RPMI7951 (cell line): ENCODE measurements at regions not wholly inside any gene's neighbourhood (a gene's known extent, or its start where the extent isn't known, plus 50 kb on each side); places are given as distances from the start of the nearest gene placed in this dataset.
"Not testable (repeated sequence)": the region's sequence is repeated elsewhere in the genome, so short reads cannot be mapped to it uniquely, and the experiment has no call there.

Experiments used
- DNase-seq: peaks from one replicate; pipeline ENCODE4 v3.0.0-alpha.2; 2012; ENCODE audit warnings: low read depth

GRCh38 chr18:28791101-28791500 is 614.2 kb upstream of the CDH2 start:
- DNase-seq: no peak

GRCh38 chr18:28789502-28789901 is 612.6 kb upstream of the CDH2 start:
- DNase-seq: no peak

GRCh38 chr18:28786926-28787325 is 610.0 kb upstream of the CDH2 start:
- DNase-seq: no peak

GRCh38 chr18:28781616-28782362 is 604.9 kb upstream of the CDH2 start:
- DNase-seq: no peak

- DNase-seq: no peak
Measured at GRCh38 chr18:28778706-28779105, 601.8 kb upstream of the CDH2 start.

- no peak for DNase-seq
Measured at GRCh38 chr18:28777756-28778155, 600.8 kb upstream of the CDH2 start.

- DNase-seq: no peak
Measured at GRCh38 chr18:28771849-28772248, 594.9 kb upstream of the CDH2 start.

GRCh38 chr18:28768791-28769768 is 592.1 kb upstream of the CDH2 start:
- DNase-seq: no peak

- peak; percentile 63 for DNase-seq
Measured at GRCh38 chr18:28767727-28768211, 590.8 kb upstream of the CDH2 start.

- DNase-seq: no peak
Measured at GRCh38 chr18:28767201-28767600, 590.3 kb upstream of the CDH2 start.

- no peak for DNase-seq
Measured at GRCh38 chr18:28766721-28767120, 589.8 kb upstream of the CDH2 start.

- peak; percentile 20 for DNase-seq
Measured at GRCh38 chr18:28766027-28766426, 589.1 kb upstream of the CDH2 start.

- DNase-seq: no peak
Measured at GRCh38 chr18:28760299-28760698, 583.4 kb upstream of the CDH2 start.

GRCh38 chr18:28757466-28758008 is 580.6 kb upstream of the CDH2 start:
- no peak for DNase-seq

- no peak for DNase-seq
Measured at GRCh38 chr18:28743115-28743514, 566.2 kb upstream of the CDH2 start.

- DNase-seq: no peak
Measured at GRCh38 chr18:28740575-28740974, 563.6 kb upstream of the CDH2 start.

GRCh38 chr18:28736951-28737350 is 560.0 kb upstream of the CDH2 start:
- peak; percentile 5 for DNase-seq

GRCh38 chr18:28736223-28736622 is 559.3 kb upstream of the CDH2 start:
- no peak for DNase-seq

GRCh38 chr18:28735731-28736130 is 558.8 kb upstream of the CDH2 start:
- DNase-seq: peak; percentile 88

GRCh38 chr18:28729321-28729720 is 552.4 kb upstream of the CDH2 start:
- DNase-seq: peak; percentile 39

- DNase-seq: peak; percentile 29
Measured at GRCh38 chr18:28728891-28729290, 552.0 kb upstream of the CDH2 start.

- DNase-seq: not testable (repeated sequence)
Measured at GRCh38 chr18:28727189-28727588, 550.3 kb upstream of the CDH2 start.
